NCI-H526 treated with DMSO at 0.1 percent for 48 hours (cell line): ENCODE measurements at regions not wholly inside any gene's neighbourhood (a gene's known extent, or its start where the extent isn't known, plus 50 kb on each side); places are given as distances from the start of the nearest gene placed in this dataset.
"Not testable (repeated sequence)": the region's sequence is repeated elsewhere in the genome, so short reads cannot be mapped to it uniquely, and the experiment has no call there.

Experiments
- DNase-seq: peaks from one replicate; lab custom pipeline; 2025; lab: John Stamatoyannopoulos, UW

GRCh38 chr10:64023926-64024470 lies 502.8 kb downstream of the REEP3 start:
- DNase-seq: no peak

GRCh38 chr10:64033711-64034110 lies 512.5 kb downstream of the REEP3 start:
- DNase-seq: no peak

- no peak for DNase-seq
Observed at GRCh38 chr10:64036321-64036930, 515.2 kb downstream of the REEP3 start.

GRCh38 chr10:64037071-64037661 lies 516.0 kb downstream of the REEP3 start:
- no peak for DNase-seq

- DNase-seq: no peak
Observed at GRCh38 chr10:64038107-64038506, 516.9 kb downstream of the REEP3 start.

GRCh38 chr10:64039198-64039597 lies 518.0 kb downstream of the REEP3 start:
- DNase-seq: no peak

GRCh38 chr10:64040781-64041180 lies 519.6 kb downstream of the REEP3 start:
- DNase-seq: no peak

GRCh38 chr10:64041185-64041988 lies 520.2 kb downstream of the REEP3 start:
- DNase-seq: peak; percentile 12

GRCh38 chr10:64041989-64042490 lies 520.8 kb downstream of the REEP3 start:
- no peak for DNase-seq

GRCh38 chr10:64044098-64044497 lies 522.9 kb downstream of the REEP3 start:
- DNase-seq: no peak

- not testable (repeated sequence) for DNase-seq
Observed at GRCh38 chr10:64044957-64045632, 523.9 kb downstream of the REEP3 start.

GRCh38 chr10:64054392-64054791 lies 533.2 kb downstream of the REEP3 start:
- DNase-seq: no peak

GRCh38 chr10:64059884-64060283 lies 538.7 kb downstream of the REEP3 start:
- DNase-seq: no peak

- no peak for DNase-seq
Observed at GRCh38 chr10:64060389-64060788, 539.2 kb downstream of the REEP3 start.

GRCh38 chr10:64062793-64063192 lies 541.6 kb downstream of the REEP3 start:
- no peak for DNase-seq

- DNase-seq: no peak
Observed at GRCh38 chr10:64067009-64067606, 545.9 kb downstream of the REEP3 start.

- DNase-seq: no peak
Observed at GRCh38 chr10:64067859-64068258, 546.7 kb downstream of the REEP3 start.

- DNase-seq: no peak
Observed at GRCh38 chr10:64070241-64070640, 549.0 kb downstream of the REEP3 start.

GRCh38 chr10:64071218-64071617 lies 550.0 kb downstream of the REEP3 start:
- no peak for DNase-seq

- DNase-seq: no peak
Observed at GRCh38 chr10:64075604-64076003, 554.4 kb downstream of the REEP3 start.

- DNase-seq: no peak
Observed at GRCh38 chr10:64076322-64076940, 555.2 kb downstream of the REEP3 start.
